Mammary epithelial cell (primary cell): ENCODE measurements at regions not wholly inside any gene's neighbourhood (a gene's known extent, or its start where the extent isn't known, plus 50 kb on each side); places are given as distances from the start of the nearest gene placed in this dataset.

Source experiments
- EZH2 ChIP-seq: IDR thresholded peaks from 2 replicates; pipeline ENCODE4 v1.6.1; 2012; ENCODE audit warnings: low read length, inconsistent platforms, borderline replicate concordance
- TF ChIP-seq, protein P1 (sequence below), 2 donors: IDR thresholded peaks in 1 of 2; conservative IDR thresholded peaks in 1 of 2; 2 replicates each; pipeline ENCODE4 v1.5.1; 2011 to 2012; ENCODE audit warnings: inconsistent platforms in 2 of 2, low read length in 2 of 2, mild to moderate bottlenecking in 2 of 2, control low read depth in 1 of 2, low read depth in 1 of 2; ENCODE audit not compliant: insufficient read depth in 1 of 2; ENCODE audit errors: extremely low read depth in 1 of 2

DNA sequence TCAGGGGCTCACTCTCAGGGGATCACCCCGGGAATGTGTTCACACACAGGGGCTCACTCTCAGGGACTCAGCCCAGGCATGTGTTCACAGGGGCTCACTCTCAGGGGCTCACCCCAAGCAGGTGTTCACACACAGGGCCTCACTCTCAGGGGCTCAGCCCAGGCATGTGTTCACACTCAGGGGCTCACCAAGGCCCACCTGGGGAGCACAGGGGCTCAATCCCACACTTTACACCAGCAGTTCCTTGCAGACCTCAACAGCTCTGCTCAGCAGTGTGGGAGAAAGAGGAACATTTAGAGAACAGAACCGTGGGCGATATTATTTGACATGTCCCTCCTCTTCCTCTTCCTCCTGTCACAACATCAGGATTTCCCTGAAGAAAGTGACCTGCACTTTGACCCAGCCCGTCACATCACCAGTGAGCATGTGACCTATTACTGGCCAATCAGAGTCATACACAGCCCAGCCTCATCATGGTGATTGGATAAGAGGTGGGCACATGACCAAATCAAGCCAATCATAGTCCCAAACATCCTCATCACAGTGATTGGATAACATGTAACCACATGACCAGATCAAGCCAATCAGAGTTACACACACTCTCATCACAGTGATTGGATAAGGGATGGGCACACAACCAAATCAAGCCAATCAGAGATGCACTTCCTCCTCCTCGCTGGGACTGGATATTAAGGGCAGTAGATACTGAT lies 359.4 kb upstream of the SFSWAP start:
- TF ChIP-seq, protein P1, sequence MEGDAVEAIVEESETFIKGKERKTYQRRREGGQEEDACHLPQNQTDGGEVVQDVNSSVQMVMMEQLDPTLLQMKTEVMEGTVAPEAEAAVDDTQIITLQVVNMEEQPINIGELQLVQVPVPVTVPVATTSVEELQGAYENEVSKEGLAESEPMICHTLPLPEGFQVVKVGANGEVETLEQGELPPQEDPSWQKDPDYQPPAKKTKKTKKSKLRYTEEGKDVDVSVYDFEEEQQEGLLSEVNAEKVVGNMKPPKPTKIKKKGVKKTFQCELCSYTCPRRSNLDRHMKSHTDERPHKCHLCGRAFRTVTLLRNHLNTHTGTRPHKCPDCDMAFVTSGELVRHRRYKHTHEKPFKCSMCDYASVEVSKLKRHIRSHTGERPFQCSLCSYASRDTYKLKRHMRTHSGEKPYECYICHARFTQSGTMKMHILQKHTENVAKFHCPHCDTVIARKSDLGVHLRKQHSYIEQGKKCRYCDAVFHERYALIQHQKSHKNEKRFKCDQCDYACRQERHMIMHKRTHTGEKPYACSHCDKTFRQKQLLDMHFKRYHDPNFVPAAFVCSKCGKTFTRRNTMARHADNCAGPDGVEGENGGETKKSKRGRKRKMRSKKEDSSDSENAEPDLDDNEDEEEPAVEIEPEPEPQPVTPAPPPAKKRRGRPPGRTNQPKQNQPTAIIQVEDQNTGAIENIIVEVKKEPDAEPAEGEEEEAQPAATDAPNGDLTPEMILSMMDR (conservative IDR thresholded peaks at IDR 0.05 in 1 of 2, IDR thresholded peaks at IDR 0.05 in 1 of 2; ENCODE audit: extremely low read depth in 1 of 2, insufficient read depth in 1 of 2, low read depth in 1 of 2, low read length in 2 of 2): no peak
- no peak for TF ChIP-seq EZH2
